Activated naive CD4-positive, alpha-beta T cell treated with anti-CD3 and anti-CD28 coated beads, Interleukin-2, amount 50 U/mL, for 24 hours (primary cell): ENCODE measurements at regions not wholly inside any gene's neighbourhood (a gene's known extent, or its start where the extent isn't known, plus 50 kb on each side); places are given as distances from the start of the nearest gene placed in this dataset.
"Not testable (repeated sequence)": the region's sequence is repeated elsewhere in the genome, so short reads cannot be mapped to it uniquely, and the experiment has no call there.

Experiments used
- H3K27ac Mint-ChIP-seq: one replicate; pipeline ENCODE4 v1.8.0; 2021; ENCODE audit warnings: mild to moderate bottlenecking, mixed read lengths
- H3K27me3 Mint-ChIP-seq: one replicate; pipeline ENCODE4 v1.8.0; 2021; ENCODE audit warnings: mixed read lengths
- H3K36me3 Mint-ChIP-seq: one replicate; pipeline ENCODE4 v1.8.0; 2021; ENCODE audit warnings: mixed read lengths
- H3K4me1 Mint-ChIP-seq: one replicate; pipeline ENCODE4 v1.8.0; 2021; ENCODE audit warnings: mixed read lengths
- H3K4me3 Mint-ChIP-seq: one replicate; pipeline ENCODE4 v1.8.0; 2021; ENCODE audit warnings: mild to moderate bottlenecking, mixed read lengths
- H3K9me3 Mint-ChIP-seq: one replicate; pipeline ENCODE4 v1.8.0; 2021; ENCODE audit warnings: mixed read lengths

DNA sequence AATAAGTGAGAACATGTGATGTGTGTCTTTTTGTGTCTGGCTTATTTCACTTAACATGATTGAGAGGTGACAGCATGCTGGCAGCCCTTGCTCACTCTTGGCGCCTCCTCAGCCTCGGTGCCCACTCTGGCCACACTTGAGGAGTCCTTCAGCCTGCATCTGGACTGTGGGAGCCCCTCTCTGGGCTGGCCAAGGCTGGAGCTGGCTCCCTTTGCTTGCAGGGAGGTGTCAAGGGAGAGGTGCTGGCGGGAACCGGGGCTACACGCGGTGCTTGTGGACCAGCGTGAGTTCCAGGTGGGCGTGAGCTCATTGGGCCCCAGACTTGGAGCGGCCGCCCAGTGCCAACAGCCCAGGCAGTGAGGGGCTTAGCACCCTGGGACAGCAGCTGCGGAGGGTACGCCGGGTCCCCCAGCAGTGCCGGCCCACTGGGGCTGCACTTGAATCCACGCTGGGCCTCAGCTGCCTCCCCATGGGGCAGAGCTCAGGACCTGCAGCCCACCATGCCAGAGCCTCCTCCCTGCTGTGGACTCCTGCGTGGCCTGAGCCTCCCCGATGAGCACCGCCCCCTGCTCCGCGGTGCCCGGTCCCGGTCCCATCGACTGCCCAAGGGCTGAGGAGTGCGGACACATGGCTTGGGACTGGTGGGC is 658.6 kb downstream of the GRXCR1 start:
- peaks cover 1% of the 10 kb centered on the region for H3K36me3 Mint-ChIP-seq
- peaks cover 11% of the 10 kb centered on the region for H3K9me3 Mint-ChIP-seq
- no peaks in the 10 kb centered on the region for H3K4me1 Mint-ChIP-seq
- H3K27ac Mint-ChIP-seq, result no peak overlapping the region
- H3K27me3 Mint-ChIP-seq, result no peaks in the 10 kb centered on the region
- no peak overlapping the region for H3K4me3 Mint-ChIP-seq

DNA sequence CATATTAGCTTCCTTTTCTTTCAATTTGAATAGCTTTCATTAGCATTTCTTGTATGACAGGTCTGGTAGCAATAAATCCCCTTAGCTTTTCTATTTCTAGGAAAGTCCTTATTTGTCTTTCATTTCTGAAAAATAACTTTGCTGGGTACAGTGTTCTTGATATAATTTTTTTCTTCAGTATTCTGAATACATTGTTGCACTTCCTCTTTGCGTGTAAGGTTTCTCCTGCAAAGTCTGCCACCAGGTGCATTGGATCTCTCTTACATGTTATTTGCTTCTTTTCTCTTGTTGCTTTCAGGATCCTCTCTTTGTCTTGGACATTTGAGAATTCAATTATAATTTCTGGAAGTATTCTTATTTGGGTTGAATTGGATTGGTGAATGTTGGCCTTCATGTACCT is 663.7 kb downstream of the GRXCR1 start:
- peaks cover 1% of the 10 kb centered on the region for H3K36me3 Mint-ChIP-seq
- no peak overlapping the region for H3K4me3 Mint-ChIP-seq
- no peak overlapping the region for H3K27ac Mint-ChIP-seq
- peaks cover 6% of the 10 kb centered on the region for H3K9me3 Mint-ChIP-seq
- no peaks in the 10 kb centered on the region for H3K4me1 Mint-ChIP-seq
- no peaks in the 10 kb centered on the region for H3K27me3 Mint-ChIP-seq

DNA sequence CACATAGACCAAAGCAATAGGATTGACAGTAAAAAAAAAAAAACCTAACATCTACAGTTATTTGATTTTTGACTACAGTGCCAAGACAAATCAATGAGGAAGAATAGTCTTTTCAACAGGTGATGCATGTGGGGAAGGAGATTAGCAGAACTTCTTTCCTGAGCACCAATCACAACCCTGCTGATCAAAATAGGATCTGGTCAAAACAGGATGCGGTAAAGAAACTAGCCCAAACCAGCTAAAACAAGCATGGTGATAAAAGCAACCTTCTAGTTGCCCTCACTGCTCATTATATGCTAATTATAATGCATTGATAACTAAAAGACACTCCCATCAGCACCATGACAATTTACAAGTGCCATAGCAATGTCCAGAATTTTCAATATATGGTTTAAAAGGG is 667.5 kb downstream of the GRXCR1 start:
- Mint-ChIP-seq H3K9me3 (no peaks in the 10 kb centered on the region), H3K27me3 (no peaks in the 10 kb centered on the region), H3K4me3 (no peak overlapping the region), H3K36me3 (no peaks in the 10 kb centered on the region), H3K4me1 (no peaks in the 10 kb centered on the region), H3K27ac (no peak overlapping the region)

DNA sequence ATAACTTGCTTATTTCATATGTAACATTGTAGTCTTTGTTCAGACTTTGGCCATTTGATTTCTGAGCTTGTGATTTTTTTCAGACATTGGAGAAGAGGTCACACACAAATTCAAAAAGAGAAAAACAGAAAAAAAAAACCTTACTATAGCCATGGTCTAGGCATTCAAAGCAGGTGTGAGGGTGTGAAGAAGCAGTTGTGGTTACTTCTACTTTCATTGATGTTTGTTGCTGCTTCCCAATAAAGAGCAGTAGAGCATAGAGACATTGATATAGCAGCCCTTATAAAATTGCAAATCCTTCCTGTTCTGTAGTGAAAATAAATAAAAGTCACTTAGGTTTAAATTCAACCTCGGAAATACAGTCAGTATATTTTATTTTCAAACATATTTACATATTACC is 671.6 kb downstream of the GRXCR1 start:
- H3K4me3 Mint-ChIP-seq, result no peak overlapping the region
- no peaks in the 10 kb centered on the region for H3K36me3 Mint-ChIP-seq
- no peaks in the 10 kb centered on the region for H3K4me1 Mint-ChIP-seq
- H3K27ac Mint-ChIP-seq, result no peak overlapping the region
- no peaks in the 10 kb centered on the region for H3K27me3 Mint-ChIP-seq
- H3K9me3 Mint-ChIP-seq, result no peaks in the 10 kb centered on the region

DNA sequence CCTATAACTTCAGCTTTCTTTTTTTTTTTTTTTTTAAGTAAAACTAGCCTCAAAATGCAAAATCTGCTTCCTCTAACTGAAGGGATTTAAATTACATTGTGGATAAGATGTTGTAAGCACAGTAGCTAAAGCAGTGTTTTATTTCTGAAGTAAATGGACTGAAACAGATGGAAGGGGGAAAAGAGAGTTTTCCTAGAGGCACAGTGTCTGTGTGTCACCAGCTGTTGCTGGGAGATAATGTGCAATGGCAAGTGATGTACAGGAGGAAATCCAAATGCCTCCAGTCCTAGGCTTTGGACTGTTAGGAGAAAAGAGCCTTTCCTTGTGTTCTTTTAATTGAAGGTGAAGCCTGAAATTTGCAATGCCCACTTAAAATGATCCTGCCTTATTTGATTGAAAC is 672.1 kb downstream of the GRXCR1 start:
- no peak overlapping the region for H3K27ac Mint-ChIP-seq
- H3K4me1 Mint-ChIP-seq, result no peaks in the 10 kb centered on the region
- H3K4me3 Mint-ChIP-seq, result no peak overlapping the region
- no peaks in the 10 kb centered on the region for H3K27me3 Mint-ChIP-seq
- no peaks in the 10 kb centered on the region for H3K36me3 Mint-ChIP-seq
- no peaks in the 10 kb centered on the region for H3K9me3 Mint-ChIP-seq

DNA sequence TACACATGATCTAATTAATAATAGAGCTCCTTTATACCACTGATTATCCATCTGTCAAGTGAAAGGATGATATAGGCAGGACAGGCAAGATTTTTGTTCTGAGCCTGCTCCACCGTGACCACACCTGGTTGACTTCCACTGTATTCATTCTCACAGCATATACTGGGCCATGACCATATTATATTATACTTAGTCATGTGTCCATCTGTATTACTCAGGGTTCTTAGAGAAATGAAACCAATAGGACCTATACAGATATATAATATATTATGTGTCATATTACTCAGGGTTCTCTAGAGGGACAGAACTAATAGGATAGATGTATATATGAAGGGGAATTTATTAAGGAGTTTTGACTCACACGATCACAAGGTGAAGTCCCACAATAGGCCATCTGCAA is 675.1 kb downstream of the GRXCR1 start:
- Mint-ChIP-seq H3K4me1 (no peaks in the 10 kb centered on the region), H3K36me3 (no peaks in the 10 kb centered on the region), H3K4me3 (no peak overlapping the region), H3K27ac (no peak overlapping the region), H3K9me3 (no peaks in the 10 kb centered on the region), H3K27me3 (no peaks in the 10 kb centered on the region)

DNA sequence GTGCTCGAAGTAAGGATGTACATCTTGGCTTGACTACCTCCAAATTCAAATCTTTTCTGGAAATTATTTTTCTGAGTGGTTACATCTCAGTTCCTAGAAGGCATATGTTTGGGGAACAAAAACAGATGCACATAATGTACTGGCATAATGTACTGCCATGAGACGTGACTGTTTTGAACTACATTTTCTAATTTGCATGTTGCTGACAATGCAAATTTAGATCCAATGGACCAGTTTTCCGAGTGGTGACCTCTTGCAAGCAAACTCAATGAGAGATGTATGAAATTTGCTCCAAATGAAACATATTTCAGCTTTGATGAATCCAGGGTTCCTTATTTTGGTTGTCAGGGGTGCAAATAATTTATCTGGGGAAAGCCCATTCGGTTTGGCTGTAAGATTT is 694.3 kb downstream of the GRXCR1 start:
- H3K27me3 Mint-ChIP-seq, result no peaks in the 10 kb centered on the region

DNA sequence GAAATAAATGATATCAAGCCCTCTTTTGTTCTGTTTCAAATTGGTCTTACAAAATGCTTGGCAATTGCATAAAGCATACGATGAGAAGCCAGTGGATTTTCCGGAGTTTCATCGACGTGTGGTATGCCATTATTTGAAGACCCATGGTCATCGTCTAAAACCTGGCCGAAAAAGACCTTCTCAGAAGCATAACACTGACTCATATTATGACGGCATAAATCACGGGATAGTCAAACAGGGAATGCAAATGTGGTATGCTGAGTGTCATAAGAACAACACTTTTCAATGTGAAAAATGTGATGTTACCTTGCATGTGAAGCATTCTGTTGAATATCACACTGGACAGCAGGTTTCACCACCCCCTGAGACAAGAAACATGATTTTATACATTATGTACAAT is 695.2 kb downstream of the GRXCR1 start:
- no peaks in the 10 kb centered on the region for H3K36me3 Mint-ChIP-seq
- H3K27me3 Mint-ChIP-seq, result no peaks in the 10 kb centered on the region
- H3K9me3 Mint-ChIP-seq, result no peaks in the 10 kb centered on the region
- no peak overlapping the region for H3K4me3 Mint-ChIP-seq
- H3K4me1 Mint-ChIP-seq, result no peaks in the 10 kb centered on the region
- H3K27ac Mint-ChIP-seq, result no peak overlapping the region

More for the DNA sequence above, 694.3 kb downstream of the GRXCR1 start:
- H3K4me3 Mint-ChIP-seq, result no peak overlapping the region
- no peak overlapping the region for H3K27ac Mint-ChIP-seq
- no peaks in the 10 kb centered on the region for H3K36me3 Mint-ChIP-seq
- H3K4me1 Mint-ChIP-seq, result no peaks in the 10 kb centered on the region
- no peaks in the 10 kb centered on the region for H3K9me3 Mint-ChIP-seq

DNA sequence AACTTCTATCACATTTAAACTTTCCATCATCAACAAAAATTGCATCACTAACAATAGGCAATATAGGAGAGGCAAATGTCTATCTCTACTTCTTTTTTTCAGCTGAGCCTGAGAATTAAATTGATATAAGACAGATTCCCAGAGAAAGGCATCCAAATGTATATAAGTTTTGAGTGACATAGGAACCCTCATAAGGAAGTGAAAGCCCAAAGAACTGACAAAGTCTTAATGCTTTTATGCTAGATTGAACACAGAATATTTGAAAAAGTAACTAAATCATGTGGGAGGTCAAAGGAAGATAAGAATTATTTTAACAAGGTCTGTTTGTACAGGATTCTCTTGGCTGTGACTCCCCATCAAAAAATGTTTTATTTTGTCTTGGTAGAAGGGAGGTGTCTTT is 714.9 kb downstream of the GRXCR1 start:
- Mint-ChIP-seq H3K27me3 (no peaks in the 10 kb centered on the region), H3K36me3 (no peaks in the 10 kb centered on the region), H3K9me3 (peaks cover 5% of the 10 kb centered on the region), H3K4me3 (no peak overlapping the region), H3K4me1 (no peaks in the 10 kb centered on the region), H3K27ac (no peak overlapping the region)

DNA sequence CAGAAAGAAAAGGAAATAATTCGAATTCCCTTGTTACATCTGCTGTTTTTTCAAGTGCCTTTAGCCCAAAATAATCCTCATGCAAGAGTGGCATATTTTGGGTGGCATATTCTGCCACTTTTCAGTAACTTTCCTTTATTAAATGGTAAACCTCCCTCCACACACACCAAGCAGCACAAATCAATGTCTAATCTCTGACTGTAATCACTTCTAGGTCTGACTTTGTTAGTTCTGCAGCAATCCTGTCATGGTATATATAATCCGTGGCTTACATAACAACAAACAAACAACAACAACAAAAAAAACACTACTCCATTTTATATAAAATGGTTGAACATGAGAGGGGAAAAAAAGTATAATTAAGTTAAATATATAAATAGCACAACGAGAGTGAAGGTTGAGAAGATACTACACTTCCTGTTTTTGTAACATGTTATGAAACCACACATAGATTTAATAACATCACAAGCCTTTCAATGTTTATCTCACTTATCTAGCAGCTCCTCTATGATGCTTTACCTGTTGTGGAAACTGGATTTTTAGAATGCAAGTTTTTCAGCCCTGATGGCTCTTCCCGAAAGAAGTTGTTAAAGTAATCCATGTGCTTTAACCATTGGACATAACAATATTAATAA is 715.4 kb downstream of the GRXCR1 start:
- Mint-ChIP-seq H3K36me3 (no peaks in the 10 kb centered on the region), H3K9me3 (peaks cover 5% of the 10 kb centered on the region), H3K4me1 (no peaks in the 10 kb centered on the region), H3K4me3 (no peak overlapping the region), H3K27me3 (no peaks in the 10 kb centered on the region), H3K27ac (no peak overlapping the region)

DNA sequence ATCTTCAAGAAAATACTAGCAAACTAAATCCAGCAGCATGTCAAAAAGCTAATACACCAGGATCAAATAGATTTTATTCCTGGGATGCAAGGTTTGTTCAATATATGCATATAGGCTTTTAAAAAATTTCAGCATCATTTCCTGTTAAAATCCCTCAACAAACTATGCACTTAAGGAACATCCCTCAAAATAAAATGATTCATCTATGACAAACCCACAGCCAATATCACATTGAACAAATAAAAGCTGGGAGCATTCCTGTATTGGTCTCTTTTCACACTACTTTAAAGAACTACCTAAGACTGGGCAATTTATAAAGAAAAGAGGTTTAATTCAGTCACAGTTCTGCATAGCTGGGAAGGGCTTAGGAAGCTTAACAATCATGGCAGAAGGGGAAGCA is 726.7 kb downstream of the GRXCR1 start:
- Mint-ChIP-seq H3K27me3 (no peaks in the 10 kb centered on the region), H3K4me3 (no peak overlapping the region), H3K36me3 (no peaks in the 10 kb centered on the region), H3K9me3 (peaks cover 19% of the 10 kb centered on the region), H3K4me1 (no peaks in the 10 kb centered on the region), H3K27ac (no peak overlapping the region)

DNA sequence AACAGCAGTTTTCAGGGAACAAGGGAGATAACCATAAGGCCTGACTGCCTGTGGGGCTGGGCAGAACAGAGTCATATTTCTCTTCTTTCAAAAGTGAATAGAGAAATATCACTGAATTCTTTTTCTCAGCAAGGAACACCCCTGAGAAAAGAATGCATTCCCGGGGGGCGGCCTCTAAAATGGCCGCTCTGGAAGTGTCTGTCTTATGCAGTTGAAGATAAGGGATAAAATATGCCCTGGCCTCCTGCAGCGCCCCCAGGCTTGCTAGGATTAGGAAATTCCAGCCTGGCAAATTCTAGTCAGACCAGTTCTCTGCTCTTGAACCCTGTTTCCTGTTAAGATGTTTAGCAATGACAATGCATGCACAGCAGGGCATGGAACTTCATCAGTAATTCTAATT is 745.4 kb downstream of the GRXCR1 start:
- H3K27ac Mint-ChIP-seq, H3K27me3 Mint-ChIP-seq, H3K4me1 Mint-ChIP-seq, H3K4me3 Mint-ChIP-seq, H3K36me3 Mint-ChIP-seq: not testable (repeated sequence)
- H3K9me3 Mint-ChIP-seq, result peaks cover 14% of the 10 kb centered on the region

DNA sequence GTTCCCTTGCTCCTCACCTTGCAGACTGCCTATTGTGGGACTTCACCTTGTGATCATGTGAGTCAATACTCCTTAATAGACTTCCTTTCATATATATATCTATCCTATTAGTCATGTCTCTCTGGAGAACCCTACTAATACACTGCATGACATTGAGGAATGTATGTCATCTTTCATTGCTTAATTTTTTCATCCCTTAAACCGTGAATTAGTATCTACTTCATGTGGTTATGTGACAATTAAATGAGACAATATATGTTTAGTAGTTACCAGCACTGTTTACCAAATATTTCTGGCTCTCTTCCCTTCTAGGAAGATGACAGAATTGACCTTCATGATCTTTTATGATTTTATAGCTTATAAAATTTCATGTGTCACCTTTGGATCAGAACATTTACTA is 759.5 kb downstream of the GRXCR1 start:
- Mint-ChIP-seq H3K4me3 (no peak overlapping the region), H3K9me3 (peaks cover under 1% of the 10 kb centered on the region), H3K27ac (no peak overlapping the region), H3K36me3 (no peaks in the 10 kb centered on the region), H3K4me1 (no peaks in the 10 kb centered on the region), H3K27me3 (no peaks in the 10 kb centered on the region)

DNA sequence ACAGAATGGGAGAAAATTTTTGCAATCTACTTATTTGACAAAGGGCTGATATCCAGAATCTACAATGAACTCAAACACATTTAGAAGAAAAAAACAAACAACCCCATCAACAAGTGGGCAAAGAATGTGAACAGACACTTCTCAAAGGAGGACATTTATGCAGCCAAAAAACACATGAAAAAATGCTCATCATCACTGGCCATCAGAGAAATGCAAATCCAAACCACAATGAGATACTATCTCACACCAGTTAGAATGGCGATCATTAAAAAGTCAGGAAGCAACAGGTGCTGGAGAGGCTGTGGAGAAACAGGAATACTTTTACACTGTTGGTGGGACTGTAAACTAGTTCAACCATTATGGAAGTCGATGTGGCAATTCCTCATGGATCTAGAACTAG is 767.0 kb downstream of the GRXCR1 start:
- not testable (repeated sequence) for H3K27me3 Mint-ChIP-seq, H3K36me3 Mint-ChIP-seq, H3K4me3 Mint-ChIP-seq, H3K27ac Mint-ChIP-seq, H3K4me1 Mint-ChIP-seq
- H3K9me3 Mint-ChIP-seq, result peaks cover 14% of the 10 kb centered on the region

DNA sequence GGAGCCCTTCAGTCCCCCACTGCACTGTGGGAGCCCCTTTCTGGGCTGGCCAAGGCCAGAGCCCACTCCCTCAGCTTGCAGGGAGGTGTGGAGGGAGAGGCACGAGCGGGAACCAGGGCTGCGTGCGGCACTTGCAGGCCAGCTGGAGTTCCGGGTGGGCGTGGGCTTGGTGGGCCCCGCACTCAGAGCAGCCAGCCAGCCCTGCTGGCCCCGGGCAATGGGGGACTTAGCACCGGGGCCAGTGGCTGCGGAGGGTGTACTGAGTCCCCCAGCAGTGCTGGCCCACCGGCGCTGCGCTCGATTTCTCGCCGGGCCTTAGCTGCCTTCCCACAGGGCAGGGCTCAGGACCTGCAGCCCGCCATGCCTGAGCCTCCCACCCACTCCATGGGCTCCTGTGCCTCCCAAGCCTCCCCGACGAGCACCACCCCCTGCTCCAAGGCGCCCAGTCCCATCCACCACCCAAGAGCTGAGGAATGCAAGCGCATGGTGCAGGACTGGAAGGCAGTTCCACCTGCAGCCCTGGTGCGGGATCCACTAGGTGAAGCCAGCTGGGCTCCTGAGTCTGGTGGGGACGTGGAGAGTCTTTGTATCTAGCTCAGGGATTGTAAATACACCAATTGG is 776.2 kb downstream of the KCTD8 start:
- H3K4me1 Mint-ChIP-seq, H3K4me3 Mint-ChIP-seq, H3K36me3 Mint-ChIP-seq, H3K27ac Mint-ChIP-seq, H3K9me3 Mint-ChIP-seq, H3K27me3 Mint-ChIP-seq: not testable (repeated sequence)

DNA sequence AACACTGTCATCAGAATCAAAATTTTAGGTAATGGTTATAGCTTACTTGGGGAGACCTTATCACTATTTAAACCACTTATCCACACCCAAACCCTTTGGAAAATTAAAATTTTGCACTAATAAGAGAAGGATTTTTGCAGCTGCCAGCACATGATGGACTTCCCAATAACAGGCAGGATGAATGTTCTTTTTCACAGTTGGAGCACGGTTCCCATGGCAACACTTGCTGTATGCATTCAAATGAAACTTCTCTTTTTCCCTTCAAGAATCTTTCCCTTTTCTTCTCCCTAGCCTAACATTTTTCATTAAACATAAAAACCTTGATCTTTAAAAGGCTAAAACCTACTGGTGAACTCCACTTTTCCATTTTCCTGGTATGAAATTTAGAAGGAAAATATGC is 768.2 kb downstream of the KCTD8 start:
- no peaks in the 10 kb centered on the region for H3K27me3 Mint-ChIP-seq

DNA sequence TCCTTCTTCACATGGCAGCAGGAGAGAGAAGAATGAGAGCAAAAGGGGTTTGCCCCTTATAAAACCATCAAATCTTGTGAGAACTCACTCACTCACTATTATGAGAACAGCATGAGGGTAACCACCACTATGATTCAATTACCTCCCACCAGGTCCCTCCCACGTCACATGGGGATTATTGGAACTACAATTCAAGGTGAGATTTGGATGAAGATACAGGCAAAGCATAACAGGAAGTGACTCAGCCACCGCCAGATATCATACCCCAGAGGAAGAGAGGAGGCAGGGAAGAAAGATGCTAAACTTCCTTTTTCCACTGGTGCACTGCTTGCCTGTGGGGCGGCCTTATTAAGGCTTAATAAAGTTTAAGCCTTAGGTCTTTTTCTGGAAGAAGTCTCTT is 766.1 kb downstream of the KCTD8 start:
- Mint-ChIP-seq H3K36me3 (no peaks in the 10 kb centered on the region), H3K27me3 (no peaks in the 10 kb centered on the region), H3K4me1 (no peaks in the 10 kb centered on the region), H3K27ac (no peak overlapping the region), H3K9me3 (peaks cover 6% of the 10 kb centered on the region), H3K4me3 (no peak overlapping the region)

More for the DNA sequence above, 768.2 kb downstream of the KCTD8 start:
- Mint-ChIP-seq H3K27ac (no peak overlapping the region), H3K9me3 (peaks cover 6% of the 10 kb centered on the region), H3K4me1 (no peaks in the 10 kb centered on the region), H3K4me3 (no peak overlapping the region), H3K36me3 (no peaks in the 10 kb centered on the region)
